ENCODE measurements at regions not wholly inside any gene's neighbourhood (a gene's known extent, or its start where the extent isn't known, plus 50 kb on each side); places are given as distances from the start of the nearest gene placed in this dataset.

DNA sequence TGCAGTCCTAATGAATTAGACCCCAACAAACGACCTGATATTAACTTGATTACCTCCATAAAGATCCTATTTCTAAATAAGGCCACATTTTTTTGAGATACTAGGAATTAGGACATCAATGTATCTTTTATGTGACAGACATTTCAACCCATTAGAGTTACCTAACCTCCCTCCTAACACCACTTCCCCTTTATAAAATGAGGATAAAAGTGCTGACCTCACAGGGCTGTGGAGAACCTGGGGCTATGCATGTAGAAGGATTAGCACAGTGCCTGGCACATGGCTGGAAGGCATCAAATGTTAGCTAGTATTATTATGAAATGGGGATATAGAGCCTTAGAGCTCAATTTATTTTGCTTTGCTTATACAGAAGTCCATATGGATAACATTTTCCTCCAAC is 53.5 kb upstream of the LRRN1 start:
- DNase-seq = no peak

DNA sequence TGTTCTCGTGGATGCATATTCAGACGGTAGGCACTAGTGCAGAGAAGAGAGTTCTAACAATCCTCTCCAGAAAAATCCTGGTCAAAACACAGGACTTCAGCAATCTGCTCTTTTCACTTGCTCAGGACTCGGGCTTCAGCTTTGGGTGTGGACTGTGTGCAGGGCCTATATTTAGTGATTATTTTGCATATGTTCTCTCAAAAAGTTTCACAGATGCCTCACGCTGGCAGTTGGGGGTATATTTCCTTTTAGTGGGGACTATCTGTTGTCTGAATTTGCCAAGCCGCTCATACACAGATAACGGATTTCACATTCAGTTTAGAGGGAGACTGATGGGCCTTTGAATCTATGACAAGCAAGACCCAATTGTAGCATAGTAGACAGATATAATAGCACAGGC is 54.4 kb upstream of the LRRN1 start:
- no peak for DNase-seq

DNA sequence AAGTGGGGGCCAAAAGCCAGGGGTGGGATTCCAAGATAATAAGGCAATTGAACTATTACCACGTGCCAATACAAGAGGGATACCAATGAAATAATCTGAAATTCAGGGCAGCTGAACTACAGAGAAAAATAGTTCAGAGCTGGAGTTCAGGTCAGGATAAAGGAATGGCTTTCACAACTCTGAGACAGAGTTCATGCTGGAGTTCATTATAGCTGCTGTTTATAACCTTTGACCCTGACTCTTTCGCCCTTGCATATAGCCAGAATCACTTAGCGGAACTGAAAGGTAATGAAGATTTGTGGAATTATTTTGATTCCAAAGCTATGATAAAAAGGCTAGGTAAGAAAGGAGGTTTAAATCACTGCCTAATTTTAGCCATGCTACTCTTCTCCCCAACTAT is 55.5 kb upstream of the LRRN1 start:
- DNase-seq = no peak

DNA sequence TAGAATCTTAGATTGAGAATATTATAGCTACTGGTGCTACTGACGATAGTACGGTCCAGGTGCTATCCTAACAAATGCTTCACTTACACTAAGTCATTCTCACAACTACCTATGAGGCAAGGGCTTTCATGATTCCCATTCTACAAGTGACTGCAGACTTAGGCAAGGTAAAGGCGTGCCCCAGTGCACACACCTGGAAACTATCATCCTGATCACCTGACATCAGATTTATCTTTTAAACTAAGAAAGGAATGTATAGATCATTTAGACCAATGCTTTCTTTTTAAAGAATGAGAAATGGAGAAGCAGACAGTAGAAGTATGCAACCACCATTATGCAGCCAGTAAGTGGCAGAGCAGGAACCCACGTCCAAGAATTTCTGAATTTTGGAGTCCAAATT is 59.2 kb upstream of the LRRN1 start:
- no peak for DNase-seq

GRCh38 chr3:3739330-3740060 is 59.7 kb upstream of the LRRN1 start:
- DNase-seq = no peak

- no peak for DNase-seq
These were observed 61.7 kb upstream of the LRRN1 start for GRCh38 chr3:3737531-3737930.

GRCh38 chr3:3735919-3736318 is 63.3 kb upstream of the LRRN1 start:
- no peak for DNase-seq

DNA sequence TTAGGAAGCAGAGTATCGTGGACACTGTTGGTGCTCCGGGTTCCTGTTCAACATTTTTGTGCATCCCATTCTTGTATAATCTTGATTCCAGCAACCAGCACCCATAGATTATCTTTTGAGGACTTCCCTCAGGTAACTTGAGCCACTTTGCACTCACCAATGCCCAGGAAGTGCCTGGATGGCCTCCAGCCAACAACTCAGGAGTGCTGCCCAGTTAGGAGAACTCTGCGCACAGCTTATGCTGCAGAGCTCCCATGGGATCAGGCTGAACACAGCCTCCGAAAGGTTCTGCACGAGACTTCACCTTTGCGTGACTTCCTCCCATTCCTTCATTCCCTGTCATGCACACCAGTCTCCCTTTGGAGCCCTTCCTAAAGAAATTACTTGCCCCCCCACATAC is 64.3 kb upstream of the LRRN1 start:
- DNase-seq = no peak

DNA sequence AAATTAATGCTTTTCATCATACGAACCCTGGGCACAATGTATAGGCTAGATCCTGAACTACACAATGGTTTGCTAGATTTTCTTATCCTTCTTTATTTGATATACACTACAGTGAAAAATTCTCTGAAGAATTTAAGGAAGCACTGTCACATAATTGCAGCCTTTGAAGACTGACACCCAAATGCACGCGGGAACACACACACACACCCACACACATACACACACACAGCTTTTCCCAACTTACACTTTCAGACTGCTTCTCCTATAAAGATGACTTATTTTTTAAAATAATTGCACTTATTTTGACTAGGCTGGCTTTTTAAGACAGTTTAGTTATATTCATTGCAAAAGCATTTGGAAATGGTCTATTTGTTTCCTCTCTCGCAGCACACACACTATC is 70.0 kb upstream of the LRRN1 start:
- DNase-seq = no peak

DNA sequence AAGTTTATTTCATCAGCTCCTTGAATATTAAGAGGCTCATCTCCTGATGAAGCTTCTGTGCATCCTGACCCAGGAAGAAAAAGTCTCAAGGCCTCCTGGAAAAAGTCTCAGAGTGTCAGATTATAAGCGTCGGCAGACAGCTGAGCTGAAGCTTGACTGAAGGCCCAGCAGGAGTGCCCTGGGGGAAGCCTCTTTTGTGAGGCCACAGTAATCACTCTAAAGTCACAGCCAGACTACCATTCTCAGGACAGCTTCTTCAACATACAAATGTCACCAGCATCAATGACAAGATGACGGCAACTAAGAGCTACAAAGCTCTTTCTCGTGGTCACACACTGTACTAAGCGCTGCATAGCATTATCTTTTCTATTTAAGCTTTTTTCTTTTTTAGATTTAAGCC is 72.7 kb upstream of the LRRN1 start:
- DNase-seq = no peak

- no peak for DNase-seq
These were observed 84.7 kb upstream of the LRRN1 start for GRCh38 chr3:3714572-3714971.

- DNase-seq = no peak
These were observed 86.3 kb upstream of the LRRN1 start for GRCh38 chr3:3712971-3713370.

DNA sequence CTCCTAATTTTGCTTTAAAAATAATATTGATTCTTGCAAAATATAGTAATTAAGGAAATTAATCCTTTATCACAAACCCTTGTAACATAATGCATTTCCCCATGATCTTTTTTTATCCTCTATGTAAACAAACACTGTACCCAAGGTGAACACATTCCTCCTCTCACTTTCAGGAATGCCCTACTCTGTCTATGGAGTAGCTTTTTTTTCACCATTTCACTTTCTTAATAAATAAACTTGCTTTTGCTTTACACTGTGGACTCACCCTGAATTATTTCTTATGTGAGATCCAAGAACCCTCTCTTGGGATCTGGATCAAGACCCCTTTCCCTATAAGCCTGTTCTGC is 90.5 kb upstream of the LRRN1 start:
- DNase-seq = no peak

DNA sequence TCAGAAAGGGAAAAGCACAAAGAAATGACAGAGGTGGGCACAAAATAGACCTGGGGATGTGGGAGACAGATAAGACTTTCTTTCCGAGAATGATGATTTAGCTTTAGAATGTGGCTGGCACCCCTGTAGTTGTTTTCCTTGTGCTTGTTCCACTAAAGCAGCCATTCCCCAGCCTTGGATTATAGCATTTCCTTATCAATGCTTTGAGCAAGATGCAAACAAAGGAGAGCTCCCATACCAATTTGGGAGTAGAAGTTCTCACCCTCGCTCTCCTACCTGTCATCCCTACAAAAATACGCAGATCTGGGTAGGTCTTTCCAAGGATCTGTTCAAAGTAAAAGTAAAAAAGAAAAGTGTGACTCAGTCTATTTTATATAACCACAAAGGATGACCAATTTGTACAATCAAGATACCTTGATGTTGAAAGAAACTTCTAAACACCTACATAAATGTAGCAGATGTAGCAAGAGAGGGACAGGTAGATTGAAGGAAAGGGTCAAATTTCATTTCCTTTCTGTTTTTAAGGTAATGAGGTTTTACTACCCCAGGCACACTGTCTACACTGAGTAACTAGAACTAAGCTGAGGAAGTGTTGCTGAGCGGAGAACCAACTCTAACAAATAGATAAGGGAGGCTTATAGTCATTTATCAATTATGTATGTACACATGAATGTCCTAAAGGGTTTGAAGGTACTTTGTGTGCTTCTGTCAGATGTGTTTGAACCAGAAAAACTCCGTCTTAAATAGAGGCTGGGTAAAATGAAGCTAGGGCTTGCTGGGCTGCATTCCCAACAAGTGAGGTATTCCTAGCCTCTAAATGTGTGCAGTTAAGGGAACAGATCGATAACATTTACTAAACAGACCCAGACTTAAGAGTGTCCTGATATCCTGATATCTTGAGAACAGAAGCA is 91.1 kb upstream of the LRRN1 start:
- no peak for DNase-seq

GRCh38 chr3:3705090-3705775 is 94.0 kb upstream of the LRRN1 start:
- DNase-seq = no peak

GRCh38 chr3:3701949-3702348 is 97.3 kb upstream of the LRRN1 start:
- DNase-seq = no peak

DNA sequence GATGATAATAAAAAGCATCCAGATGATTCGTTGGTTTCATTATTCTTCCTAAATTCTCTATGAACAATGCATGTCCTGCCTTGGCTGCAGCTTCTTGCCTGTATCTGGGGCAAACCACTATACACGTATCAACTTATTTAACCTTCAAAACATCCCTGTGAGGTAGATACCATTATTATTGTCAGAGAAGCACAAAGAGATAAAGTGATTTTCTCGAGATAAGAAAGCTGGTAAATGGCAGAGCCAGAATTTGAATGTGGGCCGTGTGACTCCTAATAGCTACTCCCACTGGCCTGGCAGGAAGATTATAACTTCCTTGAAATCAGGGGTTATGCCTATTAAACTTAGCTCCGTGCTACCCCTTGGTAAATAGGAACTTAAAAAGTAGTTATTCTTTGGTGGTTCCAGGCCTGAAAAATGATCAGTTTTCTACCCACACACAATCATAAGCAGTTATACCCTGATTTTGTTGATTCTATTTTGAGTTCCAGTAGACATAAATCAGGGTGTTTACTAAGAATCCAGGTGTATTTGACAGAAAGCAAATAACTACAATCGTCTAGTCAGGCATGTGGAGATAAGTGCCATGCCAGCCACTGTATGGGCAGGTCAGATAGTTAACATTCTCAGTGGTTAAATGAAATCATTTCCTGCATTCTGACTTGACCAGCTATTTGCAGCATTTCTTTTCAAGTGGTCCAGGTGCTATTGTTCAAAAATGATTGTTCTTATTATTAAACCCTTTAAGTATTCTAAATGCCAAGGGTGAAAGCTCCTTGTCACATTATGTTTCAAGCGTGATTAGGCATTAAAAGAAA is 99.2 kb upstream of the LRRN1 start:
- DNase-seq = no peak

DNA sequence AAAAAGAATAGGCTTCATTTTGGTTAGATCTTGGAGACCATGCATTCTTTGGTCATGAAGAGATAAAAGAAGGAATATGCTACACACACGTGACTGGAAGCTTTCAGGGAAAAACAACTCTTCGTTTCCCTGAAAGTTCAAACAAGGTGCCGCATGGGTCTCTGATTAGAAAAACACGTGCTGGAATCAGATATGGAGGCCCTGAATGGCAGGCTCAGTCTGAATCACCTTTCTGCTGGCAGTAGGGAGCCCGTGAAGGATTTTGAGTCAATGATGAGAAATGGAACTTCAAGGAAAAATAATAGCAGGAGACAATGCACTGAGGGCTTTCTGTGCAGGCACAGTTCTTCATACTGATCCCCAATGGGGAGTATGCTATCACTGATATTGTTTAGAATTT is 99.8 kb upstream of the LRRN1 start:
- DNase-seq = no peak

- DNase-seq = no peak
These were observed 102.9 kb upstream of the LRRN1 start for GRCh38 chr3:3696345-3696744.

DNA sequence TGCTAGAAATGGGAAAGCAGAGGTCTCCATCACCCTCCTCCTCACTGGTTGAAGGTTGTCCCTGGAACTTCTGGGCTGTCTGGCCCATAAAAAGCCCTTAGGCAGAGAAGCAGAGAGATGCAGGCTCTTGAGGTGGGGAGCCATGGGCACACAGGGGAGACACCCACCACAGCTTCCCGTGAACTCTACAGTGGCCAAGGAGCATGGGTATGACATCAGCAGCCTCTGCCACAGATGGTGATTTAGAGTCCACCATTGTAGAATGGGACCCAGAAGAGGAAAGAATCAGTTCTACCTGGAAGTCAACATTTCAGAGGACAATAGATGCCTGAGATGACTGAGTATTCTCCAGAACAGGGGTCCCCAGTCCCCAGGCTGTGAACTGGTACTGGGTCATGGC is 105.6 kb upstream of the LRRN1 start:
- no peak for DNase-seq

GRCh38 chr3:3689601-3690375 is 109.4 kb upstream of the LRRN1 start:
- DNase-seq = no peak
